ENCODE measurements at regions not wholly inside any gene's neighbourhood (a gene's known extent, or its start where the extent isn't known, plus 50 kb on each side); places are given as distances from the start of the nearest gene placed in this dataset.

DNA sequence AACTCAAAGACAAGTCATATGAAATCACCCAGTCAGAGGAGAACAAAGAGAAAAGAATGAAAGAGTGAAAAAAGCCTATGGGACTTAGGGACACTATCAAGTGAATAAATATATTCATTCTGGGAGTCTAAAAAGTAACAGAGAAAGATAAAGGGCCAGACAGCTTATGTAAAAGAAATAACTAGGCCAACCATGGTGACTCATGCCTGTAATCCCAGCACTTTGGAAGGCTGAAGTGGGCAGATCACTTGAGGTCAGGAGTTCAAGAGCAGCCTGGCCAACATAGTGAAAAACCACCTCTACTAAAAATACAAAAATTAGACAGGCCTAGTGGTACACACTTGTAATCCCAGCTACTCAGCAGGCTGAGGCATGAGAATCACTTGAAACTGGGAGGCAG is 154.7 kb upstream of the TMEM106B start (continued):
- TF ChIP-seq, protein P1, sequence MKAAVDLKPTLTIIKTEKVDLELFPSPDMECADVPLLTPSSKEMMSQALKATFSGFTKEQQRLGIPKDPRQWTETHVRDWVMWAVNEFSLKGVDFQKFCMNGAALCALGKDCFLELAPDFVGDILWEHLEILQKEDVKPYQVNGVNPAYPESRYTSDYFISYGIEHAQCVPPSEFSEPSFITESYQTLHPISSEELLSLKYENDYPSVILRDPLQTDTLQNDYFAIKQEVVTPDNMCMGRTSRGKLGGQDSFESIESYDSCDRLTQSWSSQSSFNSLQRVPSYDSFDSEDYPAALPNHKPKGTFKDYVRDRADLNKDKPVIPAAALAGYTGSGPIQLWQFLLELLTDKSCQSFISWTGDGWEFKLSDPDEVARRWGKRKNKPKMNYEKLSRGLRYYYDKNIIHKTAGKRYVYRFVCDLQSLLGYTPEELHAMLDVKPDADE (CRISPR knock-in tag; IDR thresholded peaks at IDR 0.05) = no peak
- no peak for TF ChIP-seq KDM4B (CRISPR knock-in tag; IDR thresholded peaks at IDR 0.05)
- no peak for TF ChIP-seq EED (CRISPR knock-in tag; IDR thresholded peaks at IDR 0.05)
- no peak for TF ChIP-seq TBP (CRISPR knock-in tag; IDR thresholded peaks at IDR 0.05)

DNA sequence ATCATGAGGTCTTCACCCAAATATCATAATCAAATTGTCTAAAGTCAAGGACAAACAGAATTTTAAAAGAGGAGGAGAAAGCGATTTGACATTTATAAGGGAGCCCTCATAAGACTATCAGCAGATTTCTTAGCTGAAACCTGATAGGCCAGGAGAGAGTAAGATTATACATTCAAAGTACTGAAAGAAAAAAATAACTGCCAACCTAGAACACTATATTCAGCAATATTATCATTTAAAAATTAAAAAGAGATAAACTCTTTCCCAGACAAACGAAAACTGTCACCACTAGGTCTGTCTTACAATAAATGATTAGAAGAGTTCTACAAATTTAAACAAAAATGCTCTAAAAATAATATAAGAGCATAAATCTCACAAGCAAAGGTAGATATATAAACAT is 154.1 kb upstream of the TMEM106B start:
- DNase-seq (ENCODE audit: low spot score) (no peak), ATAC-seq (no peak), FAIRE-seq (no peak)
- H3K9me3 ChIP-seq (ENCODE audit: low read length) = peaks cover 42% of the 10 kb centered on the region
- H3K9ac ChIP-seq (ENCODE audit: insufficient read depth, low read depth, low read length) = no peak overlapping the region
- no TSS peak for BruUV-seq (replicated peaks)
- H3K27ac ChIP-seq (ENCODE audit: extremely low read length, insufficient read depth, low read length) = no peak overlapping the region
- H3K4me1 ChIP-seq (ENCODE audit: insufficient read depth, low read length) = no peaks in the 10 kb centered on the region
- no peaks in the 10 kb centered on the region for H3K79me2 ChIP-seq (ENCODE audit: insufficient read depth, low read length)
- in situ Hi-C loops (cut with HindIII; ENCODE audit: extremely low pct_ligation_motif_present, low pct_unique_long_range_greater_than_20kb) (no loop called here), intact Hi-C loops (cut with micrococcal nuclease; ENCODE audit: unreplicated experiment) (no loop called here)
- POLR2A ChIA-PET = no interaction called here
- no peaks in the 10 kb centered on the region for H4K20me1 ChIP-seq (ENCODE audit: insufficient read depth, low read length)
- H3K4me3 ChIP-seq (replicated peaks in 1 of 3; ENCODE audit: insufficient read depth in 1 of 3, low read depth in 2 of 3, low read length in 3 of 3) = no peak overlapping the region
- H2AFZ ChIP-seq (ENCODE audit: low read length) = no peak overlapping the region
- CTCF ChIA-PET (ENCODE audit: low intra/inter-chr PET ratio, low total read pairs) = no interaction called here
- H3K36me3 ChIP-seq (replicated peaks in 1 of 2; ENCODE audit: control insufficient read depth in 1 of 2, insufficient read depth in 2 of 2, low read length in 2 of 2) = no peaks in the 10 kb centered on the region
- H3K27me3 ChIP-seq (ENCODE audit: control insufficient read depth in 1 of 2, insufficient read depth in 2 of 2, low read length in 2 of 2) = no peaks in the 10 kb centered on the region
- WGBS (ENCODE audit: low lambda C conversion rate) = 16% methylated on average over 2 of the region's 2 CpGs
- H3K4me2 ChIP-seq (ENCODE audit: low read depth, low read length) = no peak overlapping the region
- TF ChIP-seq JUN (CRISPR knock-in tag; IDR thresholded peaks at IDR 0.05) (no peak), ZNF75D (CRISPR knock-in tag; IDR thresholded peaks at IDR 0.05; ENCODE audit: borderline replicate concordance) (no peak), SOX13 (IDR thresholded peaks at IDR 0.05) (no peak), SOX13 (CRISPR knock-in tag; conservative IDR thresholded peaks at IDR 0.05 in 1 of 2, IDR thresholded peaks at IDR 0.05 in 1 of 2) (no peak), AKAP8 (CRISPR knock-in tag; IDR thresholded peaks at IDR 0.05) (no peak), PHF8 (CRISPR knock-in tag; IDR thresholded peaks at IDR 0.05) (no peak)
- TF ChIP-seq, protein P2, sequence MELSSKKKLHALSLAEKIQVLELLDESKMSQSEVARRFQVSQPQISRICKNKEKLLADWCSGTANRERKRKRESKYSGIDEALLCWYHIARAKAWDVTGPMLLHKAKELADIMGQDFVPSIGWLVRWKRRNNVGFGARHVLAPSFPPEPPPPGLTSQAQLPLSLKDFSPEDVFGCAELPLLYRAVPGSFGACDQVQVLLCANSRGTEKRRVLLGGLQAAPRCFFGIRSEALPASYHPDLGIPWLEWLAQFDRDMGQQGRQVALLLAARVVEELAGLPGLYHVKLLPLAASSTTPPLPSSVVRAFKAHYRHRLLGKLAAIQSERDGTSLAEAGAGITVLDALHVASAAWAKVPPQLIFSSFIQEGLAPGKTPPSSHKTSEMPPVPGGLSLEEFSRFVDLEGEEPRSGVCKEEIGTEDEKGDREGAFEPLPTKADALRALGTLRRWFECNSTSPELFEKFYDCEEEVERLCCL (CRISPR knock-in tag; IDR thresholded peaks at IDR 0.05; ENCODE audit: borderline replicate concordance) = no peak
- TF ChIP-seq, protein P3, sequence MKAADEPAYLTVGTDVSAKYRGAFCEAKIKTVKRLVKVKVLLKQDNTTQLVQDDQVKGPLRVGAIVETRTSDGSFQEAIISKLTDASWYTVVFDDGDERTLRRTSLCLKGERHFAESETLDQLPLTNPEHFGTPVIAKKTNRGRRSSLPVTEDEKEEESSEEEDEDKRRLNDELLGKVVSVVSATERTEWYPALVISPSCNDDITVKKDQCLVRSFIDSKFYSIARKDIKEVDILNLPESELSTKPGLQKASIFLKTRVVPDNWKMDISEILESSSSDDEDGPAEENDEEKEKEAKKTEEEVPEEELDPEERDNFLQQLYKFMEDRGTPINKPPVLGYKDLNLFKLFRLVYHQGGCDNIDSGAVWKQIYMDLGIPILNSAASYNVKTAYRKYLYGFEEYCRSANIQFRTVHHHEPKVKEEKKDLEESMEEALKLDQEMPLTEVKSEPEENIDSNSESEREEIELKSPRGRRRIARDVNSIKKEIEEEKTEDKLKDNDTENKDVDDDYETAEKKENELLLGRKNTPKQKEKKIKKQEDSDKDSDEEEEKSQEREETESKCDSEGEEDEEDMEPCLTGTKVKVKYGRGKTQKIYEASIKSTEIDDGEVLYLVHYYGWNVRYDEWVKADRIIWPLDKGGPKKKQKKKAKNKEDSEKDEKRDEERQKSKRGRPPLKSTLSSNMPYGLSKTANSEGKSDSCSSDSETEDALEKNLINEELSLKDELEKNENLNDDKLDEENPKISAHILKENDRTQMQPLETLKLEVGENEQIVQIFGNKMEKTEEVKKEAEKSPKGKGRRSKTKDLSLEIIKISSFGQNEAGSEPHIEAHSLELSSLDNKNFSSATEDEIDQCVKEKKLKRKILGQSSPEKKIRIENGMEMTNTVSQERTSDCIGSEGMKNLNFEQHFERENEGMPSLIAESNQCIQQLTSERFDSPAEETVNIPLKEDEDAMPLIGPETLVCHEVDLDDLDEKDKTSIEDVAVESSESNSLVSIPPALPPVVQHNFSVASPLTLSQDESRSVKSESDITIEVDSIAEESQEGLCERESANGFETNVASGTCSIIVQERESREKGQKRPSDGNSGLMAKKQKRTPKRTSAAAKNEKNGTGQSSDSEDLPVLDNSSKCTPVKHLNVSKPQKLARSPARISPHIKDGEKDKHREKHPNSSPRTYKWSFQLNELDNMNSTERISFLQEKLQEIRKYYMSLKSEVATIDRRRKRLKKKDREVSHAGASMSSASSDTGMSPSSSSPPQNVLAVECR (CRISPR knock-in tag; IDR thresholded peaks at IDR 0.05; ENCODE audit: borderline replicate concordance) = no peak
- TF ChIP-seq, protein P4, sequence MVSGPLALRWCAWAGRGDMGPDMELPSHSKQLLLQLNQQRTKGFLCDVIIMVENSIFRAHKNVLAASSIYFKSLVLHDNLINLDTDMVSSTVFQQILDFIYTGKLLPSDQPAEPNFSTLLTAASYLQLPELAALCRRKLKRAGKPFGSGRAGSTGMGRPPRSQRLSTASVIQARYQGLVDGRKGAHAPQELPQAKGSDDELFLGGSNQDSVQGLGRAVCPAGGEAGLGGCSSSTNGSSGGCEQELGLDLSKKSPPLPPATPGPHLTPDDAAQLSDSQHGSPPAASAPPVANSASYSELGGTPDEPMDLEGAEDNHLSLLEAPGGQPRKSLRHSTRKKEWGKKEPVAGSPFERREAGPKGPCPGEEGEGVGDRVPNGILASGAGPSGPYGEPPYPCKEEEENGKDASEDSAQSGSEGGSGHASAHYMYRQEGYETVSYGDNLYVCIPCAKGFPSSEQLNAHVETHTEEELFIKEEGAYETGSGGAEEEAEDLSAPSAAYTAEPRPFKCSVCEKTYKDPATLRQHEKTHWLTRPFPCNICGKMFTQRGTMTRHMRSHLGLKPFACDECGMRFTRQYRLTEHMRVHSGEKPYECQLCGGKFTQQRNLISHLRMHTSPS (CRISPR knock-in tag; IDR thresholded peaks at IDR 0.05; ENCODE audit: low read depth) = no peak

All from HepG2 (cell line).